ENCODE measurements at regions not wholly inside any gene's neighbourhood (a gene's known extent, or its start where the extent isn't known, plus 50 kb on each side); places are given as distances from the start of the nearest gene placed in this dataset.

- TF ChIP-seq CTCF (IDR thresholded peaks at IDR 0.05) = no peak
Measured at GRCh38 chr5:174553556-174553955, 170.8 kb upstream of the MSX2 start.

GRCh38 chr5:174555726-174556125, 168.7 kb upstream of the MSX2 start:
- no peak for TF ChIP-seq CTCF (IDR thresholded peaks at IDR 0.05)

- no peak for TF ChIP-seq CTCF (IDR thresholded peaks at IDR 0.05)
Measured at GRCh38 chr5:174556756-174557155, 167.6 kb upstream of the MSX2 start.

GRCh38 chr5:174558190-174558589, 166.2 kb upstream of the MSX2 start:
- TF ChIP-seq CTCF (IDR thresholded peaks at IDR 0.05) = no peak

GRCh38 chr5:174559141-174559540, 165.2 kb upstream of the MSX2 start:
- TF ChIP-seq CTCF (IDR thresholded peaks at IDR 0.05) = no peak

- TF ChIP-seq CTCF (IDR thresholded peaks at IDR 0.05) = no peak
Measured at GRCh38 chr5:174559566-174560090, 164.8 kb upstream of the MSX2 start.

- TF ChIP-seq CTCF (IDR thresholded peaks at IDR 0.05) = no peak
Measured at GRCh38 chr5:174560861-174561260, 163.5 kb upstream of the MSX2 start.

- TF ChIP-seq CTCF (IDR thresholded peaks at IDR 0.05) = no peak
Measured at GRCh38 chr5:174563899-174564298, 160.5 kb upstream of the MSX2 start.

All from LNCAP (cell line).